SH-SY5Y (cell line): ENCODE measurements at regions not wholly inside any gene's neighbourhood (a gene's known extent, or its start where the extent isn't known, plus 50 kb on each side); places are given as distances from the start of the nearest gene placed in this dataset.

Experiments used
- GATA2 ChIP-seq: IDR thresholded peaks from 2 replicates; pipeline ENCODE4 v1.6.1; 2011; ENCODE audit warnings: mild to moderate bottlenecking, low read depth, low read length
- GATA3 ChIP-seq: IDR thresholded peaks from 2 replicates; pipeline ENCODE4 v1.6.1; 2011; ENCODE audit warnings: low read depth, mild to moderate bottlenecking, low read length, moderate library complexity

DNA sequence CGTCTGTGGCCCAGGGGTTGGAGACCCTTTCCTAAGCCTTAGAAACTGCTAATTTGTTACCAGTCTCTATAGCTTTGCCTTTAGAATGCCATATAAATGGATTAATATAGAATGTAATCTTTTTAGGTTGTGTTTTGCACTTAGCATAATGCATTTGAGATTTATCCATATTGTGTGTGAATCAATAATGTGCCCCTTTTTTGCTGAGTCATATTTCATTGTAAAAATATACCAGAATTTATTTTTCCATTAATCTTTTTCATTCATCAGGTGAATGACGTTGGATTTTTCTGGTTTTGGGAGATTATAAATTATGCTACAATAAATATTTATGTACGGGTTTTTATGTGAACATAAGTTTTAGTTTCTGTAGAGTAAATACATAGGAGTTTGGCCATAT lies 478.8 kb upstream of the MAGEB18 start:
- TF ChIP-seq GATA2, result no peak
- TF ChIP-seq GATA3, result no peak
